Stimulated activated CD4-positive, alpha-beta T cell treated with anti-CD3 and anti-CD28 coated beads, Interleukin-15, amount 100 ng/mL, for 24 hours (primary cell): ENCODE measurements at regions not wholly inside any gene's neighbourhood (a gene's known extent, or its start where the extent isn't known, plus 50 kb on each side); places are given as distances from the start of the nearest gene placed in this dataset.

ENCODE experiments used
- DNase-seq: peaks from one replicate; pipeline ENCODE4 v3.0.0-alpha.2; 2020

- DNase-seq: no peak
These were observed 150.5 kb upstream of the SOX9 start for GRCh38 chr17:71970312-71970711.

GRCh38 chr17:71974051-71974450 is 146.8 kb upstream of the SOX9 start:
- DNase-seq: no peak

GRCh38 chr17:71975331-71975801 is 145.5 kb upstream of the SOX9 start:
- DNase-seq: no peak

- no peak for DNase-seq
These were observed 144.7 kb upstream of the SOX9 start for GRCh38 chr17:71976011-71976649.

- DNase-seq: no peak
These were observed 142.4 kb upstream of the SOX9 start for GRCh38 chr17:71978435-71978834.

GRCh38 chr17:71980171-71980570 is 140.6 kb upstream of the SOX9 start:
- no peak for DNase-seq

- DNase-seq: peak; percentile 21
These were observed 137.0 kb upstream of the SOX9 start for GRCh38 chr17:71983828-71984227.

GRCh38 chr17:71985111-71986039 is 135.4 kb upstream of the SOX9 start:
- DNase-seq: no peak

GRCh38 chr17:71986886-71987285 is 133.9 kb upstream of the SOX9 start:
- DNase-seq: no peak

GRCh38 chr17:71987634-71988033 is 133.2 kb upstream of the SOX9 start:
- DNase-seq: no peak

GRCh38 chr17:71989117-71989516 is 131.7 kb upstream of the SOX9 start:
- DNase-seq: no peak

GRCh38 chr17:71993363-71993762 is 127.5 kb upstream of the SOX9 start:
- DNase-seq: no peak

- no peak for DNase-seq
These were observed 125.2 kb upstream of the SOX9 start for GRCh38 chr17:71995590-71995989.

GRCh38 chr17:72004011-72004427 is 116.8 kb upstream of the SOX9 start:
- DNase-seq: no peak

GRCh38 chr17:72004611-72005331 is 116.0 kb upstream of the SOX9 start:
- no peak for DNase-seq

- DNase-seq: no peak
These were observed 115.3 kb upstream of the SOX9 start for GRCh38 chr17:72005332-72006163.

GRCh38 chr17:72008236-72008876 is 112.5 kb upstream of the SOX9 start:
- no peak for DNase-seq

GRCh38 chr17:72011561-72011960 is 109.3 kb upstream of the SOX9 start:
- DNase-seq: no peak

- no peak for DNase-seq
These were observed 99.3 kb upstream of the SOX9 start for GRCh38 chr17:72021417-72022041.

- DNase-seq: no peak
These were observed 98.2 kb upstream of the SOX9 start for GRCh38 chr17:72022328-72023275.
